Neural progenitor cell (in vitro differentiated cells): ENCODE measurements at regions not wholly inside any gene's neighbourhood (a gene's known extent, or its start where the extent isn't known, plus 50 kb on each side); places are given as distances from the start of the nearest gene placed in this dataset.
"Not testable (repeated sequence)": the region's sequence is repeated elsewhere in the genome, so short reads cannot be mapped to it uniquely, and the experiment has no call there.

ENCODE experiments used
- DNase-seq: peaks from one replicate; pipeline ENCODE4 v3.0.0-alpha.2; 2016; ENCODE audit warnings: low spot score
- H2AFZ ChIP-seq: fragments of 200-600 bp; sonication (generic); replicated peaks from 2 replicates; pipeline ENCODE4 v1.6.1; 2016; ENCODE audit warnings: antibody characterized with exemption
- H3F3A ChIP-seq: fragments of 200-600 bp; sonication (generic); 2 replicates; pipeline ENCODE4 v1.6.1; 2016; ENCODE audit warnings: antibody characterized with exemption, low read depth
- H3K27ac ChIP-seq: fragments of 200-600 bp; sonication (generic); 2 replicates; pipeline ENCODE4 v1.5.1; 2016; ENCODE audit warnings: mild to moderate bottlenecking
- H3K27me3 ChIP-seq: fragments of 200-600 bp; sonication (generic); 2 replicates; pipeline ENCODE4 v1.6.1; 2016; ENCODE audit warnings: mild to moderate bottlenecking, moderate library complexity
- H3K36me3 ChIP-seq: fragments of 200-600 bp; sonication (generic); 2 replicates; pipeline ENCODE4 v1.5.1; 2016
- H3K4me1 ChIP-seq: fragments of 200-600 bp; sonication (generic); 2 replicates; pipeline ENCODE4 v1.6.1; 2016; ENCODE audit warnings: mixed run types
- H3K4me2 ChIP-seq: fragments of 200-600 bp; sonication (generic); 2 replicates; pipeline ENCODE4 v1.6.1; 2016
- H3K4me3 ChIP-seq: fragments of 200-600 bp; sonication (generic); 2 replicates; pipeline ENCODE4 v1.5.1; 2016
- H3K79me2 ChIP-seq: fragments of 200-600 bp; sonication (generic); 2 replicates; pipeline ENCODE4 v1.6.1; 2016; ENCODE audit warnings: low read depth
- H3K9ac ChIP-seq: fragments of 200-600 bp; sonication (generic); 2 replicates; pipeline ENCODE4 v1.6.1; 2016
- H3K9me3 ChIP-seq: fragments of 200-600 bp; sonication (generic); 2 replicates; pipeline ENCODE4 v1.5.1; 2016; ENCODE audit warnings: low read depth
- H4K20me1 ChIP-seq: fragments of 200-600 bp; sonication (generic); 2 replicates; pipeline ENCODE4 v1.6.1; 2016; ENCODE audit warnings: low read depth
- H3K27ac Mint-ChIP-seq: 3 replicates; pipeline ENCODE4 v1.8.0; 2021; ENCODE audit warnings: mixed read lengths
- H3K27me3 Mint-ChIP-seq: 2 replicates; pipeline ENCODE4 v1.8.0; 2022; ENCODE audit warnings: low read depth, mild to moderate bottlenecking, inconsistent platforms, moderate library complexity, mixed read lengths; ENCODE audit not compliant: insufficient read depth
- H3K36me3 Mint-ChIP-seq: 3 replicates; pipeline ENCODE4 v1.8.0; 2021; ENCODE audit warnings: mixed read lengths
- H3K4me1 Mint-ChIP-seq: 3 replicates; pipeline ENCODE4 v1.8.0; 2021; ENCODE audit warnings: mixed read lengths
- H3K4me3 Mint-ChIP-seq: 3 replicates; pipeline ENCODE4 v1.8.0; 2021; ENCODE audit warnings: mild to moderate bottlenecking, moderate library complexity, mixed read lengths
- H3K9me3 Mint-ChIP-seq: 3 replicates; pipeline ENCODE4 v1.8.0; 2020; ENCODE audit warnings: mixed read lengths
- EZH2 ChIP-seq: fragments of 200-600 bp; sonication (generic); IDR thresholded peaks from 2 replicates; pipeline ENCODE4 v1.6.1; 2017; ENCODE audit warnings: antibody characterized with exemption, mild to moderate bottlenecking, moderate library complexity
- EZH2phosphoT487 ChIP-seq: fragments of 200-600 bp; sonication (generic); IDR thresholded peaks from 2 replicates; pipeline ENCODE4 v1.6.1; 2017; ENCODE audit warnings: antibody characterized with exemption
- TF ChIP-seq, protein P1 (sequence below): fragments of 200-600 bp; sonication (generic); IDR thresholded peaks from 2 replicates; pipeline ENCODE4 v1.5.1; 2017; ENCODE audit warnings: antibody characterized with exemption, mild to moderate bottlenecking

DNA sequence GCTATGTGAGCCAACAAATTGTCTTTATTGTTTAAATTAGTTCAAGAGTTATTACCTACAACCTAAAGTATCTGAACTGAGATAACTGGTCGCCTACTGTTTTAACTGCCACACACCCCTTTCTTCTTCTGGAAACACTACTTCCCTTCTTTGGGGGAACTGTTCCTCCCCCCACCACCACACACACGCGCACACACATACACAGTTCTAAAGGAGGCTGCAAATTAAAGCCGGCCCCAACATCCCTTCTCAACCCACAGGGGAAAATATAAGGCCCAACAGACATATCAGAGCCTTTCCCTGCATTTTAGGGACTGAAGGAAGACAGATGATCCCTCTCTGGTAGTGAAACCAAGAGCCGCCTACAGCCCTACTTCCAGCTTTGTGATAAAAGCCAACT lies 348.0 kb upstream of the JARID2 start:
- Mint-ChIP-seq H3K4me1 (no peaks in the 10 kb centered on the region), H3K9me3 (peaks cover 25% of the 10 kb centered on the region), H3K4me3 (no peak overlapping the region), H3K27me3 (peaks cover 12% of the 10 kb centered on the region), H3K36me3 (no peaks in the 10 kb centered on the region), H3K27ac (no peak overlapping the region)
- no peak overlapping the region for H3K4me3 ChIP-seq
- H3K36me3 ChIP-seq, result no peaks in the 10 kb centered on the region
- H3K27me3 ChIP-seq, result no peaks in the 10 kb centered on the region
- TF ChIP-seq EZH2, result no peak
- H3K4me2 ChIP-seq, result no peak overlapping the region
- no peak overlapping the region for H3K27ac ChIP-seq
- H3K4me1 ChIP-seq, result no peaks in the 10 kb centered on the region
- H4K20me1 ChIP-seq, result no peaks in the 10 kb centered on the region
- H3K9me3 ChIP-seq, result no peaks in the 10 kb centered on the region
- DNase-seq, result no peak
- no peak overlapping the region for H3K9ac ChIP-seq
- no peak overlapping the region for H2AFZ ChIP-seq
- no peaks in the 10 kb centered on the region for H3F3A ChIP-seq
- no peaks in the 10 kb centered on the region for H3K79me2 ChIP-seq

DNA sequence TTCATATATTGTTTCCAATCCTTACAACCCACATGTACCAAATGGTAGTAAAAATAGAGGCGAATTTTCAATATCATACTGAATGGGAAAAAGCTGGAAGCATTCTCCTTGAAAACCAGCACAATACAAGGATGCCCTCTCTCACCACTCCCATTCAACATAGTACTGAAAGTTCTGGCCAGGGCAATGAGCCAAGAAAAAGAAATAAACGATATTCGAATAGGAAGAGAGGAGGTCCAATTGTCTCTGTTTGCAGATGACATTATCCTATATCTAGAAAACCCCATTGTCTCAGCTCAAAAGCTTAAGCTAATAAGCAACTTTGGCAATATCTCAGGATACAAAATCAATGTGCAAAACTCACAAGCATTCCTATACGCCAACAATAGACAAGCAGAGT lies 346.4 kb upstream of the JARID2 start:
- H3K9me3 Mint-ChIP-seq, result peaks cover 15% of the 10 kb centered on the region
- not testable (repeated sequence) for H4K20me1 ChIP-seq, H3K79me2 ChIP-seq, H3K9ac ChIP-seq, H3F3A ChIP-seq, H3K9me3 ChIP-seq, H3K36me3 ChIP-seq, H3K27ac Mint-ChIP-seq, H3K4me3 Mint-ChIP-seq, H3K4me3 ChIP-seq, H3K27me3 Mint-ChIP-seq, H2AFZ ChIP-seq, H3K4me1 ChIP-seq, H3K4me1 Mint-ChIP-seq, H3K36me3 Mint-ChIP-seq, H3K27ac ChIP-seq, H3K27me3 ChIP-seq, DNase-seq, H3K4me2 ChIP-seq

DNA sequence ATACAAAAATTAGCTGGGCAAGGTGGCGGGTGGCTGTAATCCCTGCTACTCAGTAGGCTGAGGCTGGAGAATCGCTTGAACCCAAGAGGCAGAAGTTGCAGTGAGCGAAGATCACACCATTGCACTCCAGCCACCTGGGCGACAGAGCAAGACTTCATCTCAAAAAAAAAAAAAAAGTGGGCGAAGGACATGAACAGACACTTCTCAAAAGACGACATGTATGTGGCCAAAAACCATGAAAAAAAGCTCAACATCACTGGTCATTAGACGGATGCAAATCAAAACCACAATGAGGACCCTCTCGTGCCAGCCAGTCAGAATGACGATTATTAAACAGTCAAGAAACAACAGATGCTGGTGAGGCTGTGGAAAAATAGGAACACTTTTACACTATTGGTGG lies 344.9 kb upstream of the JARID2 start:
- Mint-ChIP-seq H3K4me3 (no peak overlapping the region), H3K27me3 (peaks cover 4% of the 10 kb centered on the region), H3K9me3 (peaks cover 12% of the 10 kb centered on the region), H3K36me3 (no peaks in the 10 kb centered on the region), H3K4me1 (no peaks in the 10 kb centered on the region), H3K27ac (no peak overlapping the region)
- Histone ChIP-seq H2AFZ (no peak overlapping the region), H3K36me3 (no peaks in the 10 kb centered on the region), H3K9me3 (no peaks in the 10 kb centered on the region), H3F3A (no peaks in the 10 kb centered on the region), H3K4me1 (no peaks in the 10 kb centered on the region), H3K9ac (no peak overlapping the region), H3K4me2 (no peak overlapping the region), H3K4me3 (no peak overlapping the region), H3K27me3 (no peaks in the 10 kb centered on the region), H3K79me2 (no peaks in the 10 kb centered on the region), H3K27ac (no peak overlapping the region), H4K20me1 (no peaks in the 10 kb centered on the region)
- DNase-seq, result no peak
- TF ChIP-seq EZH2 (no peak), EZH2phosphoT487 (no peak)
- TF ChIP-seq, protein P1, sequence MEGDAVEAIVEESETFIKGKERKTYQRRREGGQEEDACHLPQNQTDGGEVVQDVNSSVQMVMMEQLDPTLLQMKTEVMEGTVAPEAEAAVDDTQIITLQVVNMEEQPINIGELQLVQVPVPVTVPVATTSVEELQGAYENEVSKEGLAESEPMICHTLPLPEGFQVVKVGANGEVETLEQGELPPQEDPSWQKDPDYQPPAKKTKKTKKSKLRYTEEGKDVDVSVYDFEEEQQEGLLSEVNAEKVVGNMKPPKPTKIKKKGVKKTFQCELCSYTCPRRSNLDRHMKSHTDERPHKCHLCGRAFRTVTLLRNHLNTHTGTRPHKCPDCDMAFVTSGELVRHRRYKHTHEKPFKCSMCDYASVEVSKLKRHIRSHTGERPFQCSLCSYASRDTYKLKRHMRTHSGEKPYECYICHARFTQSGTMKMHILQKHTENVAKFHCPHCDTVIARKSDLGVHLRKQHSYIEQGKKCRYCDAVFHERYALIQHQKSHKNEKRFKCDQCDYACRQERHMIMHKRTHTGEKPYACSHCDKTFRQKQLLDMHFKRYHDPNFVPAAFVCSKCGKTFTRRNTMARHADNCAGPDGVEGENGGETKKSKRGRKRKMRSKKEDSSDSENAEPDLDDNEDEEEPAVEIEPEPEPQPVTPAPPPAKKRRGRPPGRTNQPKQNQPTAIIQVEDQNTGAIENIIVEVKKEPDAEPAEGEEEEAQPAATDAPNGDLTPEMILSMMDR, result no peak

DNA sequence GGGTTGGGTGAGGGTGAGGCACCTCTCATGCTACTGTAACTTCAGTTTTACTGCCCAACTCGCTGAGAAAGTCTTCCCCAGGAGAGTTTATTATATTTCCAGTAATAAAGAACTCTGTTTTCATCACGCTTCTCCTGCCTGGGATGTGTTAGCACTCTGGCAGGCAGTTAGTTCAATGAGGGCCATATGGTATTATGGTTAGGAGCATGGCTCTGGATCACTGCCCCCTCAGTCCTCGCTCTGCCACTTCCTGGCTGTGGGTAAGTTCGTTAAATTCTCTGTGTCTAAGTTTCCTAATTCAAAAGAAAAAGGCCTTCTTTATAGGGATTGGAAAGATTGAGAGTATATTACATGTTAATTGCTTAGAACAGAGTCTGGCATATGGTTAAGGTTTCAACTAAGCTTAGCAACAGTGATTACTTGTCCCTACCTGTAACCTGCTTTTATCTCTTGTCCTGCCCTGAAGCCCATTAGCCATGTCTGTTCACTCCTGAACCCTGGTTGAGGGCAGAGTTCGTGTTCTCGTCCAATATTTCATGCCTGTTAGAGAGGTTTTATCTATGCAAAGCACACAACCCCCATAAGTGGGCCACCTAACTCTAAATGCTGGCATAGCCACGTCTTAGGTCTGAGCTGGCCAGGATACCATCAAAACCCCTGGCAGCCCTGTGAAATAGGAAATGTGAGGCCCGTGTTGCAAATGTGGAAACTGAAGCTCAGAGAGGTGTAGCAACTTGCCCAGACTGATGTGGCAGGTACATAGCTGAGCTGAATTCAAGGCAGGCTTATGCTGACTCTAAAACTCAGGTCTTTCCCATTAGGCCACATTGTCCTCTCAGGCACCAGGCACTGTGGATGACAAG lies 342.5 kb upstream of the JARID2 start:
- H3K9me3 ChIP-seq, result no peaks in the 10 kb centered on the region
- H3K4me3 Mint-ChIP-seq, result no peak overlapping the region
- no peak overlapping the region for H2AFZ ChIP-seq
- no peaks in the 10 kb centered on the region for H4K20me1 ChIP-seq
- peaks cover 5% of the 10 kb centered on the region for H3K27me3 Mint-ChIP-seq
- TF ChIP-seq EZH2phosphoT487, result no peak
- TF ChIP-seq, protein P1, result no peak
- TF ChIP-seq EZH2, result no peak
- no peak overlapping the region for H3K27ac ChIP-seq
- H3K27ac Mint-ChIP-seq, result no peak overlapping the region
- no peaks in the 10 kb centered on the region for H3K4me1 Mint-ChIP-seq
- no peak overlapping the region for H3K4me3 ChIP-seq
- H3K36me3 Mint-ChIP-seq, result no peaks in the 10 kb centered on the region
- no peaks in the 10 kb centered on the region for H3K4me1 ChIP-seq
- H3K27me3 ChIP-seq, result no peaks in the 10 kb centered on the region
- no peaks in the 10 kb centered on the region for H3K36me3 ChIP-seq
- no peaks in the 10 kb centered on the region for H3F3A ChIP-seq
- H3K4me2 ChIP-seq, result no peak overlapping the region
- H3K9me3 Mint-ChIP-seq, result peaks cover 12% of the 10 kb centered on the region
- no peak overlapping the region for H3K9ac ChIP-seq
- no peak for DNase-seq
- no peaks in the 10 kb centered on the region for H3K79me2 ChIP-seq
